GM12878 (cell line): ENCODE measurements at regions not wholly inside any gene's neighbourhood (a gene's known extent, or its start where the extent isn't known, plus 50 kb on each side); places are given as distances from the start of the nearest gene placed in this dataset.

Experiments used
- ATAC-seq: fragments of 200-7000 bp; cut with Tn5 transposase; 3 replicates; pipeline ENCODE4 v1.9.1; 2020; ENCODE audit warnings: mild to moderate bottlenecking, moderate library complexity
- BruUV-seq: library from RNA; stranded (reverse); fragments of 400-500 nt; replicated peaks from 2 replicates; lab custom pipeline; 2021; lab: Mats Ljungman, UMichigan
- CTCF ChIA-PET: fragments of 300-600 bp; sonication (Branson Sonifier 250); formaldehyde crosslinking; extraction: SDS; loops from one replicate; lab custom pipeline; 2021; ENCODE audit warnings: inconsistent platforms; lab: Yijun Ruan, JAX
- POLR2A ChIA-PET: fragments of 350-600 bp; formaldehyde crosslinking; extraction: SDS; loops from one replicate; lab custom pipeline; 2021; ENCODE audit warnings: inconsistent platforms; lab: Charles Lee
- RAD21 ChIA-PET: fragments of 300-600 bp; sonication (Branson Sonifier 250); formaldehyde crosslinking; loops from one replicate; lab custom pipeline; 2023; ENCODE audit warnings: antibody characterized with exemption; ENCODE audit not compliant: unreplicated experiment; lab: Charles Lee
- SMC1A ChIA-PET: fragments of 300-600 bp; sonication (Branson Sonifier 250); formaldehyde crosslinking; loops from one replicate; lab custom pipeline; 2023; ENCODE audit not compliant: unreplicated experiment, uncharacterized antibody; lab: Charles Lee
- DNase-seq: peaks from one replicate; pipeline ENCODE4 v3.0.0-alpha.2; 2011; ENCODE audit warnings: low read depth, low spot score
- FAIRE-seq: peaks from 3 replicates; lab custom pipeline; 2011; peaks lifted over from hg19 to GRCh38; lab: Jason Lieb, UNC
- H2AFZ ChIP-seq: 2 replicates; pipeline ENCODE4 v1.6.0; 2011; ENCODE audit warnings: low read depth, low read length, control low read depth; ENCODE audit not compliant: control insufficient read depth
- H3K27ac ChIP-seq: 2 replicates; pipeline ENCODE4 v1.5.1; 2011; ENCODE audit warnings: control low read depth; ENCODE audit not compliant: control insufficient read depth, insufficient read depth
- H3K27me3 ChIP-seq, 2 experiments: replicated peaks in 1 of 2; 2 replicates each; pipeline versions ENCODE4 v1.6.0 to v1.6.1; 2011; ENCODE audit warnings: low read length in 1 of 2; ENCODE audit not compliant: control insufficient read depth in 2 of 2, insufficient read depth in 2 of 2
- H3K36me3 ChIP-seq, 2 experiments: 2 replicates each; pipeline ENCODE4 v1.5.1; 2011; ENCODE audit warnings: low read length in 1 of 2; ENCODE audit not compliant: control insufficient read depth in 2 of 2, insufficient read depth in 2 of 2
- H3K4me1 ChIP-seq: 2 replicates; pipeline ENCODE4 v1.6.1; 2011; ENCODE audit warnings: mild to moderate bottlenecking, low read length, moderate library complexity, mixed read lengths; ENCODE audit not compliant: control insufficient read depth, insufficient read depth
- H3K4me2 ChIP-seq: 2 replicates; pipeline ENCODE4 v1.6.0; 2011; ENCODE audit warnings: control low read depth; ENCODE audit not compliant: control insufficient read depth, insufficient read depth
- H3K4me3 ChIP-seq: fragments of 200-600 bp; sonication (generic); 2 replicates; pipeline ENCODE4 v1.5.1; 2016
- H3K79me2 ChIP-seq: 2 replicates; pipeline ENCODE4 v1.6.0; 2011; ENCODE audit warnings: low read length; ENCODE audit not compliant: control insufficient read depth, insufficient read depth
- H3K9ac ChIP-seq: 2 replicates; pipeline ENCODE4 v1.8.0; 2011; ENCODE audit warnings: low read length, control low read depth, mixed read lengths; ENCODE audit not compliant: control insufficient read depth, insufficient read depth
- H3K9me3 ChIP-seq: replicated peaks from 3 replicates; pipeline ENCODE4 v1.5.1; 2011; ENCODE audit warnings: mild to moderate bottlenecking, low read length; ENCODE audit not compliant: control insufficient read depth, insufficient read depth
- H4K20me1 ChIP-seq: 2 replicates; pipeline ENCODE4 v1.6.0; 2011; ENCODE audit not compliant: control insufficient read depth, insufficient read depth
- ATF2 ChIP-seq: IDR thresholded peaks from 2 replicates; pipeline ENCODE4 v1.6.1; 2012; ENCODE audit warnings: low read length, inconsistent platforms
- BCL3 ChIP-seq: IDR thresholded peaks from 2 replicates; pipeline ENCODE4 v1.6.1; 2011; ENCODE audit warnings: borderline replicate concordance, low read depth, mild to moderate bottlenecking, moderate library complexity, low read length; ENCODE audit not compliant: insufficient read depth, poor library complexity, severe bottlenecking
- CTCF ChIP-seq, 3 experiments: IDR thresholded peaks in 2 of 3; conservative IDR thresholded peaks in 1 of 3; 2 replicates each; pipeline ENCODE4 v1.5.1; 2011; ENCODE audit warnings: low read depth in 3 of 3, low read length in 3 of 3, mild to moderate bottlenecking in 3 of 3, control low read depth in 2 of 3, moderate library complexity in 2 of 3, inconsistent platforms in 1 of 3, mixed read lengths in 1 of 3; ENCODE audit not compliant: control insufficient read depth in 2 of 3, insufficient read depth in 1 of 3; ENCODE audit errors: extremely low read depth in 1 of 3
- MTA2 ChIP-seq: fragments of 450-650 bp; IDR thresholded peaks from 2 replicates; pipeline ENCODE4 v1.6.1; 2016; ENCODE audit warnings: low read depth, mild to moderate bottlenecking, moderate library complexity
- NRF1 ChIP-seq: conservative IDR thresholded peaks from 2 replicates; pipeline ENCODE4 v1.6.1; 2011; ENCODE audit warnings: mild to moderate bottlenecking, low read depth, low read length, improper control_type of control experiment
- PML ChIP-seq: IDR thresholded peaks from 2 replicates; pipeline ENCODE4 v1.6.1; 2012; ENCODE audit warnings: low read length, inconsistent platforms
- POLR2AphosphoS2 ChIP-seq: IDR thresholded peaks from 2 replicates; pipeline ENCODE4 v1.6.1; 2011; ENCODE audit warnings: low read depth, mild to moderate bottlenecking, low read length, improper control_type of control experiment, moderate library complexity
- SREBF1 ChIP-seq: IDR thresholded peaks from 2 replicates; pipeline ENCODE4 v1.6.1; 2012; ENCODE audit warnings: mild to moderate bottlenecking, low read length
- SREBF2 ChIP-seq: IDR thresholded peaks from 2 replicates; pipeline ENCODE4 v1.6.1; 2012; ENCODE audit warnings: mild to moderate bottlenecking, low read length
- TCF3 ChIP-seq: IDR thresholded peaks from 2 replicates; pipeline ENCODE4 v1.6.1; 2012; ENCODE audit warnings: low read depth, mild to moderate bottlenecking, low read length, borderline replicate concordance; ENCODE audit not compliant: insufficient read depth
- USF2 ChIP-seq: IDR thresholded peaks from 2 replicates; pipeline ENCODE4 v1.6.1; 2011; ENCODE audit warnings: low read depth, low read length, improper control_type of control experiment, borderline replicate concordance
- WGBS: methylation state at CpG from one replicate; pipeline ENCODE4 v1.1.6; 2016; ENCODE audit warnings: low lambda C conversion rate; ENCODE audit not compliant: insufficient replicate concordance, insufficient coverage; ENCODE audit errors: missing lambda C conversion rate; 5-methylcytosine and 5-hydroxymethylcytosine counted together
- in situ Hi-C: fragments of 300-500 bp; cut with MboI; formaldehyde crosslinking; loops from 9 replicates; pipeline ENCODE4 v1.14.3; 2018; ENCODE audit warnings: mixed read lengths
- intact Hi-C: fragments of 100-400 bp; cut with micrococcal nuclease; formaldehyde crosslinking; loops from one replicate; pipeline ENCODE4 v1.14.2; 2022; ENCODE audit not compliant: unreplicated experiment

GRCh38 chr2:15797231-15797938, 143.0 kb upstream of the MYCN start:
- ChIA-PET CTCF (no interaction called here), POLR2A (no interaction called here), RAD21 (no interaction called here), SMC1A (no interaction called here)
- DNase-seq (no peak), ATAC-seq (no peak), FAIRE-seq (no peak)
- H3K4me3 ChIP-seq = no peak overlapping the region
- no peaks in the 10 kb centered on the region for H3K4me1 ChIP-seq
- 25% methylated on average over 11 of the region's 11 CpGs for WGBS
- H3K27me3 ChIP-seq = no peaks in the 10 kb centered on the region; a peak in 1 of 4 replicates
- TF ChIP-seq PML (no peak), CTCF (IDR thresholded peaks at IDR 0.05 in 2 of 3, conservative IDR thresholded peaks at IDR 0.05 in 1 of 3; ENCODE audit: control insufficient read depth in 2 of 3, extremely low read depth in 1 of 3, insufficient read depth in 1 of 3, low read depth in 3 of 3, low read length in 3 of 3) (peak; percentile 14 to 29 (median 24); a peak in 4 of 6 replicates)
- no peaks in the 10 kb centered on the region for H4K20me1 ChIP-seq
- in situ Hi-C loops = no loop called here
- H3K4me2 ChIP-seq = no peak overlapping the region
- H3K9ac ChIP-seq = no peak overlapping the region
- H3K9me3 ChIP-seq = no peaks in the 10 kb centered on the region
- H3K27ac ChIP-seq = no peak overlapping the region
- H3K36me3 ChIP-seq = no peaks in the 10 kb centered on the region
- BruUV-seq = no TSS peak
- no peaks in the 10 kb centered on the region for H3K79me2 ChIP-seq
- intact Hi-C loops = no loop called here
- no peak overlapping the region for H2AFZ ChIP-seq

GRCh38 chr2:15797939-15798281, 142.4 kb upstream of the MYCN start:
- ATAC-seq (no peak), DNase-seq (no peak), FAIRE-seq (no peak)
- H3K4me3 ChIP-seq = no peak overlapping the region
- no peak overlapping the region for H3K9ac ChIP-seq
- no peaks in the 10 kb centered on the region for H3K9me3 ChIP-seq
- H4K20me1 ChIP-seq = no peaks in the 10 kb centered on the region
- H2AFZ ChIP-seq = no peak overlapping the region
- ChIA-PET CTCF (no interaction called here), RAD21 (no interaction called here), SMC1A (interaction anchor here (1.3 kb wide), 1 partner anchor 260 kb away, joined by 3 read pairs; no protein-coding TSS in a partner anchor), POLR2A (no interaction called here)
- BruUV-seq = no TSS peak
- H3K4me1 ChIP-seq = no peaks in the 10 kb centered on the region
- no peak overlapping the region for H3K4me2 ChIP-seq
- in situ Hi-C loops = no loop called here
- no peaks in the 10 kb centered on the region; a peak in 1 of 4 replicates for H3K27me3 ChIP-seq
- H3K36me3 ChIP-seq = no peaks in the 10 kb centered on the region
- no peak overlapping the region for H3K27ac ChIP-seq
- intact Hi-C loops = no loop called here
- H3K79me2 ChIP-seq = no peaks in the 10 kb centered on the region
- WGBS = 42% methylated on average over 5 of the region's 5 CpGs
- TF ChIP-seq SREBF2 = no peak
- no peak for TF ChIP-seq USF2
- no peak for TF ChIP-seq SREBF1
- no peak for TF ChIP-seq TCF3
- TF ChIP-seq ATF2 = no peak
- no peak for TF ChIP-seq MTA2
- TF ChIP-seq BCL3 = no peak
- no peak for TF ChIP-seq POLR2AphosphoS2
- TF ChIP-seq NRF1 = no peak
